ENCODE measurements at regions not wholly inside any gene's neighbourhood (a gene's known extent, or its start where the extent isn't known, plus 50 kb on each side); places are given as distances from the start of the nearest gene placed in this dataset.
A peak's percentile ranks its signal among the peaks of the same experiment; 100 is the strongest.

- DNase-seq, result no peak
Measured at GRCh38 chr18:24741321-24741720, 280.9 kb downstream of the HRH4 start.

GRCh38 chr18:24741965-24742724 lies 281.7 kb downstream of the HRH4 start:
- no peak for DNase-seq

GRCh38 chr18:24754583-24755253 lies 294.3 kb downstream of the HRH4 start:
- no peak for DNase-seq

DNA sequence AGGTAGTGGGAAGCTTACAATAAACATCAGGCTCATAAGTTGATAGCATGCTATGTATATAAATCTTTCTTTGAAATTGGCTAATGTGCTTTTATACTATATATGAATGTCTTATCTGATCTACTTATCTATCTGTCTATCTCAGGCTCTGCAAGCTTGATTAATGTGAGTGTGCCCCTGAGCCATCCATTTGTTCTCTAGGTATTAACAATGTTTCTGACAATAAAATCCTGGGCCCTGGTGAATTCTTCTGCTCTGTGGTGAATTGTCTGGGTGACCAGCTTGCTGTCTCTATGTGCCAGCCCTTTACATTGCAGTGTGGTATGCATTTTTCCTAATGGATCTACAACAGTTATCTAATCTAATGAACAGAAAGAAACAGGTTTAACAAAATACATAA lies 295.9 kb downstream of the HRH4 start:
- no peak for DNase-seq

DNA sequence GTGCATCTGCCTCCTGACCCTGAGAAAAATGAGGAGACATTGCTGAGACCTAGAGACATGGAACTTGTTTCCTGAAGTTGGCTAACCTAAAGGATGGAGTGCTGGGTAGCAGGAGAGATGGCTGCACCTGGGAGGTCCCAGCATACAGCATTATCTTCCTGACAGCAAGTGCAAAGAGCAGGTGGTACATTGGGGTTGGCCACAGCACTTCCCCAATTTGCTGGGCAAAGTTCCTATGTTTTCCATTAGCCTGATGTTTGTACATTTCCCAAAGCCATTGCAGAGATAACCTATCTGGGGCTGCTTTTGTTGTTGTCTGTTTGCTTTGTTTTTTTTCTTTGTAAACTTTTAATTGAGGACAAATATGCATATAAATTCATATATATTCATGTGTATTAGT lies 296.7 kb downstream of the HRH4 start:
- DNase-seq, result no peak

- DNase-seq, result no peak
Measured at GRCh38 chr18:24761765-24762164, 301.3 kb downstream of the HRH4 start.

GRCh38 chr18:24762511-24762910 lies 302.1 kb downstream of the HRH4 start:
- no peak for DNase-seq

DNA sequence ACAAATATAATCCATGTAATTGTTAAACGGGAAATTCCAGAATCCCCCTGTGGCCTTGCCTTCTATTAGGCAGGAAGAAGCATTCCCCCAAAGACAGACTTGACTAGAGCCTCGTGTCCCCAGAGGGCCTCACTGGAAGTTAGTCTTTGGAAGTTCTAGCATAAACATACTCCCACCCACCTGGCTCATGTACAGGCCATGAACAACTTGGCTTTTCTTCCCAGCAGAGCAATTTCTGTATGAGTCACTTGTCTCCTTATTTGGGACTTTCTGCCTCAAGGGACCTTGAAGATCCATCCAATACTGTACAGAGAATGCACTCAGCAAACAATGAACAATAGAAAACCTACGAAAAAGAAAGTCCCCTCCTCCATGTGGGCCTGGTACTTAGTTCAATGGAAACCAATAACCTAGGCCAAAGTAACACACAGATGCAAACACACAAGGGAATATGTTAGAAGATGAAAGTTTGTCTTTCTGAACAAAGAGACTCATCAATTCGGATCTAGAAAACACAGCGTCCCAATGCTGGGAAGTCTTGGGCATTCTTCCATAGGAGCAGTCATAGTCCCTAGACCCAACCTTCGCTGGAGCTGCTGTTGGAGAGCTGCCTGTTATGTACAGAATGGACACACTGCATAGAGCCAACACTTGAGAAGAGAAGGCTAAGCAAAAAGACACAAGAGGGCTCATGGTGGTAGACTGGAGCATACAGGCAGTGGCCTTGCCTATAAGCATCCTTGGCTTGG lies 303.5 kb downstream of the HRH4 start:
- no peak for DNase-seq

DNA sequence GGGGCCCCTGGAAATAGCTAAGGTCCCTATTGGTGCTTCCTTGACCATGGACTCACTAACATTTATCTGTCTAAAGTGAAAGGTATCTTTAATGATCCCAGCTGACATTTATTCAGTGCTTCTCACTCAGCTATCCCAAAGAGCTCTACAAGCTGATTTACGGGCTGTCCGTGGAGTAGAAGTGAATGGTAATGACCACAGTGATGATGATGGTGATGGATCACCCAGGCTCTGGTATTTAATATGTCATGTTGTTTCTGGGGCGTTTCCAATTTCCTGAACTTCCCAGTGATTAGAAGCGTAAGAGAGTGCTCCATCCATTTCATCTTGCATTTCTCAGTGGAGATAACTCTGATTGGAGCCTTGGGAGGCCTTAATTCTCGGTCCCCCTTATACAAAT lies 304.3 kb downstream of the HRH4 start:
- DNase-seq, result no peak

DNA sequence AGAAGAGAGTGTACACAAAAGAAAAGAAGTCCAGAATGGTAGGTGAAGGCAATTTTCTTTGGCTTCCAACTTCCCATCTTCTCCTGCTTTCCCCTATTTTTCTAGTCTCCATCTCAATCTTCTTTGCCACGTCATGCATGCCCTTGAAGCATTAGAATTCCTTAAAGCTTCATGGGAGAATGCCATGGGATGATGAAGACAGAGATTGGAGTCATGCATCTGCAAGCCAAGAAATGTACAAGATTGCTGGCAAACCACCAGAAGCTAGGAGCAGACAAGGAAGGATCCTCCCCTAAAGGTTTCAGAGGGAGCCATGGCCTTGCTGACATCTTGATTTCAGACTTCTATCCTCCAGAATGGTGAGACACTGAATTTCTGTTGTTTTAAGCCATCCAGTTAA lies 305.9 kb downstream of the HRH4 start:
- no peak for DNase-seq

GRCh38 chr18:24770311-24771024 lies 310.0 kb downstream of the HRH4 start:
- no peak for DNase-seq

- no peak for DNase-seq
Measured at GRCh38 chr18:24771300-24771699, 310.9 kb downstream of the HRH4 start.

DNA sequence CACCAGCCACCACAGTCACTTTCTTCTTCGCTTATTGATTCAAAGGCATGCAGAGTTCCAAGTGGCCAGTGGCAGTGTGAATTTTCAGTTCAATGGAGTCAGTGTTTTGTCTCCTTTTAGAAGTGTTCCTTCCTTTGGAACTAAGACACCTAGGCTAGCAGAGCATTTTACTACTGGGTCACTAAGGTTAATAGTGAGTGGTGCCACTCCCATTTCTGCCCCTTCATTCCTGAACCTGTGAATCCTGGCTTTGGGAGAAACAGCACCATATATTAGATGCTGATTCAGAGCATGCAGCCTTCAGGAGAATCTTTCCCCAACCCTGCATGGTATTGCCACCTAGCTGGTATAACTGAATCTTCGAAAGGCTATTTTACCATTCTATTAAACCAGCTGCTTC lies 312.7 kb downstream of the HRH4 start:
- DNase-seq, result no peak

DNA sequence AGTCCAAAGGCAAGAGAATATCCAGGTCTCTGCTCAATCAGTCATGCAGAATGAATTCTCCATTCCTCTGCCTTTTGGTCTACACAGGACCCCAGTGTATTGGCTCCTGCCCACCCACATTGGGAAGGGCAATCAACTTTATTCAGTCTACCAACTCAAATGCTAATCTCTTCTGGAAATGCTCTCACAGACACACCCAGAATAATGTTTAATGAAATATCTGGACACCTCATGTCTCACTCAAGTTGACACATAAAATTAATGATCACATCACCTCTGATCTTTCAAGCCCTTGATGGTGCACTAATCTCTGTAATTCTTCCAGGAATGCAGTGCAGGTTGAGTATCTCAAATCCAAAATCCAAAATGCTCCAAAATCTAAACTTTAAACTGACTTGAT lies 315.6 kb downstream of the HRH4 start:
- DNase-seq, result no peak

GRCh38 chr18:24778810-24779418 lies 318.5 kb downstream of the HRH4 start:
- no peak for DNase-seq

GRCh38 chr18:24782566-24782965 lies 322.1 kb downstream of the HRH4 start:
- no peak for DNase-seq

- no peak for DNase-seq
Measured at GRCh38 chr18:24785019-24785418, 324.6 kb downstream of the HRH4 start.

DNA sequence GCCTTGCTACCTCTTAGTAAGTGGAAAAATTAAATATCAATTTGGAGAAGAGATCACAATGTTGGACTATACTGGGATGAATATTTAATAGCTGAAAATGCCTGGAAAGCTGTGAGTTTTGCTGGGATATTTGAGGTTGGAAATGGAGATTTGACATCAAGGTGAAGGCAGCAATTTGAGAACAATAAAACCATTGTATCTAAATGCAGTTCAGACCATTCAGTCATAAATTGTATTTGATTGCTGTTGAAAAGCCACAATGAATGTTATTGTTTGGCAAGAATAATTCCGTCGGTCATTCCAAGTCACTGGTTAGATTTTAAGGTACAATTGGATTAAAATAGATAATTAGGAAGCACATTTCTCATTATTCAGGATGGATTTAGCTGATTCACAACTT lies 325.6 kb downstream of the HRH4 start:
- DNase-seq, result peak; percentile 3

DNA sequence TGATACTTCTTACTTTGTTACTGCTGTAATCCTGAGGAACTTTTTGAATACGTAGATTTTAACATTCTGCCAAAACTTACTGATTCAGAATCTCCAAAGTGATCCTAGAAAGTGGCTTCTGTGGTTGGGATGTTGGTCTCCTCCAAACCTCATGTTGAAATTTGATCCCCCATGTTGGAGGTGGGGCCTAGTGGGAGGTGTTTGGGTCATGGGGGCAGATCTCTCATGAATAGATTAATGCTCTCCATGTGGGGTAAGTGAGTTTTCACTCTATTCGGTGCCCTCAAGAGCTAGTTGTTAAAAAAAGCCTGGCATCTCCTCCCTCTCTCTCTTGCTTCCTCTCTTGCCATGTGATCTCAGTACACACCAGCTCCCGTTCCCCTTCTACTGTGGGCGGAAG lies 329.9 kb downstream of the HRH4 start:
- DNase-seq, result no peak

- DNase-seq, result no peak
Measured at GRCh38 chr18:24791751-24792545, 331.5 kb downstream of the HRH4 start.

DNA sequence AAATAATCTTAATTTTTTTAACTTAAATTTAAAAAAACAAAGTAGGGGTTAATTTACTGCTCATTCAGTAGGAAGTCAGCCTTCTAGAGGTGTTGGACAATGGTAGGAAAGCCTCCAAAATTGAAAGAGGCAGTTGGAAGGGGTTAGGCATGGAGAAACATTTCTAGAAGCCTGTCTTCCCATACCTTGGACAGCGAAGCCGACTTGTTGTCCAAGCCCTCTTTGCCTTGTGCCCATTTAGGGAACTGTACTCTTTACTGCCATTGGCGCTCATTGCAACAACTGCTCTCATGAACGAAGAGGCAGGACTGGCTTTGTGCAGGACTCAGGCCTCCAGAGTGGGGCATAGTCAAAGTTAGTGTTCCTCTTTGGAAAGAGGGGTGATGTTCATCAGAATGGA lies 333.3 kb downstream of the HRH4 start:
- DNase-seq, result no peak

GRCh38 chr18:24795129-24795528 lies 334.7 kb downstream of the HRH4 start:
- no peak for DNase-seq

Measured in NCI-H1048 (cell line).